K562 (cell line): ENCODE measurements at regions not wholly inside any gene's neighbourhood (a gene's known extent, or its start where the extent isn't known, plus 50 kb on each side); places are given as distances from the start of the nearest gene placed in this dataset.

ENCODE experiments used
- ATAC-seq: fragments of 200-7000 bp; cut with Tn5 transposase; 3 replicates; pipeline ENCODE4 v1.9.1; 2020; ENCODE audit warnings: moderate library complexity
- BruUV-seq: library from RNA; stranded (reverse); fragments of 400-500 nt; replicated peaks from 2 replicates; lab custom pipeline; 2021; lab: Mats Ljungman, UMichigan
- CTCF ChIA-PET: fragments of 300-600 bp; formaldehyde crosslinking; extraction: SDS; loops from one replicate; lab custom pipeline; 2021; ENCODE audit warnings: low intra/inter-chr PET ratio; lab: Yijun Ruan, JAX
- POLR2A ChIA-PET: fragments of 300-600, 350-650 bp; sonication (Branson Sonifier 250); formaldehyde crosslinking; extraction: SDS; loops from one replicate; lab custom pipeline; 2021; ENCODE audit warnings: antibody characterized with exemption, inconsistent platforms; lab: Yijun Ruan, JAX
- DNase-seq, 4 experiments: peaks; one replicate each; pipeline versions ENCODE4 v3.0.0 to v3.0.0-alpha.2; 2011 to 2018; ENCODE audit warnings: low spot score in 3 of 4, mixed read lengths in 3 of 4; ENCODE audit errors: extremely low read depth in 1 of 4
- FAIRE-seq: peaks from 2 replicates; lab custom pipeline; 2011; peaks lifted over from hg19 to GRCh38; lab: Jason Lieb, UNC
- H2AFZ ChIP-seq: 2 replicates; pipeline ENCODE4 v1.6.0; 2011; ENCODE audit warnings: low read depth, low read length, control low read depth, inconsistent platforms
- H3K27ac ChIP-seq: fragments of 200-600 bp; 3 replicates; pipeline ENCODE4 v1.8.0; 2011; ENCODE audit warnings: low read depth, mild to moderate bottlenecking, control low read depth, inconsistent platforms, low read length, moderate library complexity, mixed read lengths; ENCODE audit errors: extremely low read depth
- H3K27me3 ChIP-seq, 2 experiments: fragments of 300-600 bp in 1 of 2; 2 replicates in 1 of 2; 3 replicates in 1 of 2; pipeline versions ENCODE4 v1.6.0 to v1.8.0; 2011; ENCODE audit warnings: inconsistent platforms in 2 of 2, low read length in 2 of 2, mild to moderate bottlenecking in 1 of 2, mixed read lengths in 1 of 2, moderate library complexity in 1 of 2; ENCODE audit not compliant: control insufficient read depth in 2 of 2, insufficient read depth in 2 of 2
- H3K36me3 ChIP-seq: fragments of 300-600 bp; 3 replicates; pipeline ENCODE4 v1.8.0; 2011; ENCODE audit warnings: mild to moderate bottlenecking, low read length, inconsistent platforms; ENCODE audit not compliant: control insufficient read depth, insufficient read depth
- H3K4me1 ChIP-seq, 2 experiments: fragments of 200-600 bp in 1 of 2; replicated peaks in 1 of 2; 2 replicates in 1 of 2; 3 replicates in 1 of 2; pipeline versions ENCODE4 v1.5.1 to v1.8.0; 2011; ENCODE audit warnings: inconsistent platforms in 2 of 2, low read length in 2 of 2, mild to moderate bottlenecking in 1 of 2, mixed read lengths in 1 of 2, moderate library complexity in 1 of 2; ENCODE audit not compliant: control insufficient read depth in 2 of 2, insufficient read depth in 2 of 2
- H3K4me2 ChIP-seq: 2 replicates; pipeline ENCODE4 v1.6.1; 2011; ENCODE audit warnings: low read length, control low read depth, inconsistent platforms, mixed read lengths; ENCODE audit not compliant: insufficient read depth
- H3K4me3 ChIP-seq: fragments of 200-600 bp; sonication (generic), shearing (Covaris generic); 2 replicates; pipeline ENCODE4 v1.5.1; 2016; ENCODE audit warnings: control low read depth, inconsistent platforms
- H3K79me2 ChIP-seq: fragments of 200-600 bp; 3 replicates; pipeline ENCODE4 v1.8.0; 2011; ENCODE audit warnings: low read length, inconsistent platforms; ENCODE audit not compliant: control insufficient read depth, insufficient read depth
- H3K9ac ChIP-seq, 2 experiments: 2 replicates each; pipeline versions ENCODE4 v1.6.0 to v1.6.1; 2011; ENCODE audit warnings: low read depth in 2 of 2, low read length in 2 of 2, control low read depth in 1 of 2, inconsistent platforms in 1 of 2, mild to moderate bottlenecking in 1 of 2, mixed read lengths in 1 of 2; ENCODE audit not compliant: insufficient read depth in 1 of 2
- H3K9me1 ChIP-seq: one replicate; pipeline ENCODE4 v1.6.0; 2011; ENCODE audit warnings: inconsistent platforms, mild to moderate bottlenecking, low read length, moderate library complexity; ENCODE audit not compliant: control insufficient read depth, insufficient read depth
- H3K9me3 ChIP-seq: replicated peaks from 2 replicates; pipeline ENCODE4 v1.5.1; 2011; ENCODE audit warnings: low read depth, low read length, inconsistent platforms; ENCODE audit not compliant: control insufficient read depth, insufficient read depth
- H4K20me1 ChIP-seq: replicated peaks from 2 replicates; pipeline ENCODE4 v1.6.1; 2011; ENCODE audit warnings: low read length, inconsistent platforms, mixed read lengths; ENCODE audit not compliant: control insufficient read depth, insufficient read depth
- CBX2 ChIP-seq: fragments of 200-600 bp; sonication (generic); IDR thresholded peaks from one replicate; pipeline ENCODE4 v1.6.1; 2012; ENCODE audit warnings: mild to moderate bottlenecking, low read length, inconsistent platforms; ENCODE audit not compliant: insufficient read depth, poor library complexity, severe bottlenecking
- DIDO1 ChIP-seq: fragments of 450-650 bp; IDR thresholded peaks from 2 replicates; pipeline ENCODE4 v1.6.1; 2016; ENCODE audit warnings: low read depth, missing biosample characterization, missing genetic modification characterization
- LEF1 ChIP-seq: fragments of 450-650 bp; IDR thresholded peaks from 2 replicates; pipeline ENCODE4 v1.6.1; 2016; ENCODE audit warnings: mild to moderate bottlenecking
- MEF2A ChIP-seq: IDR thresholded peaks from 2 replicates; pipeline ENCODE4 v1.6.1; 2011; ENCODE audit warnings: low read depth, mild to moderate bottlenecking, low read length, moderate library complexity; ENCODE audit not compliant: control insufficient read depth
- ZNF280A ChIP-seq: fragments of 450-650 bp; IDR thresholded peaks from 2 replicates; pipeline ENCODE4 v1.6.1; 2018; ENCODE audit warnings: mild to moderate bottlenecking, low read depth; ENCODE audit not compliant: partially characterized antibody
- ZNF436 ChIP-seq: fragments of 250-450, 450-650 bp; sonication (Bioruptor Pico); formaldehyde crosslinking; IDR thresholded peaks from 2 replicates; pipeline ENCODE4 v1.7.0; 2020; ENCODE audit warnings: mild to moderate bottlenecking
- WGBS: fragments of 100-300 bp; shearing (Covaris generic); methylation state at CpG from one replicate; pipeline ENCODE4 v1.1.6; 2016; ENCODE audit warnings: low coverage, mixed read lengths; ENCODE audit not compliant: insufficient coverage; ENCODE audit errors: missing lambda C conversion rate; 5-methylcytosine and 5-hydroxymethylcytosine counted together
- in situ Hi-C: fragments of 300-500 bp; cut with MboI; formaldehyde crosslinking; loops from 4 replicates; pipeline ENCODE4 v1.15.0; 2018; ENCODE audit warnings: inconsistent platforms, mixed read lengths
- intact Hi-C: fragments of 100-400 bp; cut with micrococcal nuclease; formaldehyde crosslinking; loops from 2 replicates; pipeline ENCODE4 v1.14.2; 2022
- TF ChIP-seq, protein P1 (sequence below): sonication (generic); formaldehyde crosslinking; IDR thresholded peaks from 2 replicates; pipeline ENCODE4 v1.8.1; 2023; ENCODE audit warnings: mild to moderate bottlenecking, missing genetic modification reagents

GRCh38 chr13:61261746-61262472 lies 153.7 kb downstream of the PCDH20 start:
- 0% methylated on average over 4 of the region's 4 CpGs for WGBS
- intact Hi-C loops, result no loop called here
- in situ Hi-C loops, result no loop called here

DNA sequence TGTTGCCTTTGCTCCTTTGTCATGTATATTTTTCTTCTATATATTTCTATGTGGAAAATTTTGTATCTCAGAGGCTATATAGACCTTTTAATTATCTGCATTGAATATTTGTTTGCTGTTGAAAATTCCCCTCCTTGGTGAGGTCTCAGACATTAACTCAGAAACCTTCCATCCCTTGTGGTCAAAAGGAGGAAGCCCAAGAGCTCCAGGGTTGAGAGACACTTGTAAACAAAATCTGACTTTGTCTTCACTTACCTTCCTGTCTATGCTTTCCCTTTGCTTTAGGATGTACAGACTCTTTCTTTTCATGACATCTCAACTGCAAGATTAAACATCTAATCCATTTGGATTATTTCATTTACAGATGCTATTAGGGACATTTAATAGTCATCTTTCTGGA lies 157.5 kb downstream of the PCDH20 start:
- in situ Hi-C loops (no loop called here), intact Hi-C loops (no loop called here)
- DNase-seq, result no peak
- Histone ChIP-seq H3K4me2 (no peak overlapping the region), H3K27me3 (no peaks in the 10 kb centered on the region), H3K9me3 (no peaks in the 10 kb centered on the region), H4K20me1 (no peaks in the 10 kb centered on the region), H3K4me1 (no peaks in the 10 kb centered on the region), H2AFZ (no peak overlapping the region), H3K27ac (no peak overlapping the region), H3K9ac (no peak overlapping the region), H3K79me2 (no peaks in the 10 kb centered on the region), H3K4me3 (no peak overlapping the region), H3K9me1 (no peaks in the 10 kb centered on the region), H3K36me3 (no peaks in the 10 kb centered on the region)
- BruUV-seq, result no TSS peak
- FAIRE-seq, result no peak
- POLR2A ChIA-PET, result no interaction called here
- CTCF ChIA-PET, result no interaction called here
- no peak for ATAC-seq
- TF ChIP-seq ZNF436 (CRISPR knock-in tag), result no peak
- TF ChIP-seq MEF2A, result no peak
- no peak for TF ChIP-seq CBX2
- TF ChIP-seq ZNF280A, result no peak

More at GRCh38 chr13:61261746-61262472, 153.7 kb downstream of the PCDH20 start:
- TF ChIP-seq LEF1, result no peak
- TF ChIP-seq, protein P1, sequence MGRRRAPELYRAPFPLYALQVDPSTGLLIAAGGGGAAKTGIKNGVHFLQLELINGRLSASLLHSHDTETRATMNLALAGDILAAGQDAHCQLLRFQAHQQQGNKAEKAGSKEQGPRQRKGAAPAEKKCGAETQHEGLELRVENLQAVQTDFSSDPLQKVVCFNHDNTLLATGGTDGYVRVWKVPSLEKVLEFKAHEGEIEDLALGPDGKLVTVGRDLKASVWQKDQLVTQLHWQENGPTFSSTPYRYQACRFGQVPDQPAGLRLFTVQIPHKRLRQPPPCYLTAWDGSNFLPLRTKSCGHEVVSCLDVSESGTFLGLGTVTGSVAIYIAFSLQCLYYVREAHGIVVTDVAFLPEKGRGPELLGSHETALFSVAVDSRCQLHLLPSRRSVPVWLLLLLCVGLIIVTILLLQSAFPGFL, result no peak
- TF ChIP-seq DIDO1, result no peak
- ChIA-PET POLR2A (no interaction called here), CTCF (no interaction called here)
- Histone ChIP-seq H3K27me3 (no peaks in the 10 kb centered on the region), H3K9ac (no peak overlapping the region), H2AFZ (no peak overlapping the region), H3K36me3 (no peaks in the 10 kb centered on the region), H3K4me3 (no peak overlapping the region), H3K27ac (no peak overlapping the region), H3K4me1 (no peaks in the 10 kb centered on the region), H3K79me2 (no peaks in the 10 kb centered on the region), H3K9me1 (no peaks in the 10 kb centered on the region), H4K20me1 (no peaks in the 10 kb centered on the region), H3K9me3 (no peaks in the 10 kb centered on the region), H3K4me2 (no peak overlapping the region)
- no peak for ATAC-seq
- no TSS peak for BruUV-seq
- DNase-seq, result no peak
- no peak for FAIRE-seq
